Natural killer cell treated with Interleukin-12 subunit alpha and Interleukin-12 subunit beta and Interleukin-15 and Interleukin-18, amount 100 ng/mL, for 72 hours (primary cell): ENCODE measurements at regions not wholly inside any gene's neighbourhood (a gene's known extent, or its start where the extent isn't known, plus 50 kb on each side); places are given as distances from the start of the nearest gene placed in this dataset.
"Not testable (repeated sequence)": the region's sequence is repeated elsewhere in the genome, so short reads cannot be mapped to it uniquely, and the experiment has no call there.

Source experiments
- ATAC-seq, 2 donors: fragments of 150-1000 bp; cut with Tn5 transposase in 1 of 2; sonication (Bioruptor Pico), chemical (Tn5 transposase) in 1 of 2; 2 replicates each; pipeline ENCODE4 v1.10.0; 2021
- DNase-seq: peaks from one replicate; pipeline ENCODE4 v3.0.0; 2022; ENCODE audit warnings: low spot score
- H3K27ac Mint-ChIP-seq, 2 donors: 1 replicate in 1 of 2; 2 replicates in 1 of 2; pipeline ENCODE4 v1.8.0; 2022; ENCODE audit warnings: mixed read lengths in 2 of 2, mild to moderate bottlenecking in 1 of 2, moderate library complexity in 1 of 2
- H3K27me3 Mint-ChIP-seq, 2 donors: 1 replicate in 1 of 2; 2 replicates in 1 of 2; pipeline ENCODE4 v1.8.0; 2022; ENCODE audit warnings: mixed read lengths in 2 of 2
- H3K36me3 Mint-ChIP-seq: one replicate; pipeline ENCODE4 v1.8.0; 2022; ENCODE audit warnings: mixed read lengths
- H3K4me1 Mint-ChIP-seq, 2 donors: 1 replicate in 1 of 2; 2 replicates in 1 of 2; pipeline ENCODE4 v1.8.0; 2022; ENCODE audit warnings: low read depth in 2 of 2, mixed read lengths in 2 of 2, mild to moderate bottlenecking in 1 of 2
- H3K4me3 Mint-ChIP-seq: one replicate; pipeline ENCODE4 v1.8.0; 2022; ENCODE audit warnings: mixed read lengths
- H3K9me3 Mint-ChIP-seq: 2 replicates; pipeline ENCODE4 v1.8.0; 2022; ENCODE audit warnings: mixed read lengths

DNA sequence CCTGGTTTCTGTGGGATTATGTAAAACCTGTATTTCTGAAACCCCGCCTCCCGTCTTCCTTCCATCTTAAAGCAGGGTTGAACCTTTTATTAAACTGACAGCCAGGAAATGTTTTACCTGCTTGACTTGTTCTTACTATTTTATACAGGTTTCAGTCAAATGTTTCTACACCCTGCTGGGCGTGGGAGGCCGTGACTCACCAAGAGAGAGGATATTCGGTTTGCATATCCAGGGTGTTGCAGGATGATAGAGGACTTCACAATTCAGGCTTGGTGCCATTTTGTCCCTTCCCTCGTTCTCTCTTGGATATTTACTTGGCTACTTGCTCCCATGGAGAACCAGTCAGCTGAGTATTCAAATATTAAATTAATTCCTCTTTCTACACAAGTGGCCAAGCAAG is 69.7 kb downstream of the ARF6 start:
- H3K9me3 Mint-ChIP-seq: no peaks in the 10 kb centered on the region
- no peaks in the 10 kb centered on the region for H3K36me3 Mint-ChIP-seq
- no peak overlapping the region for H3K4me3 Mint-ChIP-seq
- H3K27me3 Mint-ChIP-seq: no peaks in the 10 kb centered on the region
- no peak overlapping the region for H3K27ac Mint-ChIP-seq
- no peak for ATAC-seq
- H3K4me1 Mint-ChIP-seq: peaks cover 6 to 21% of the 10 kb centered on the region in 2 donors
- DNase-seq: no peak

DNA sequence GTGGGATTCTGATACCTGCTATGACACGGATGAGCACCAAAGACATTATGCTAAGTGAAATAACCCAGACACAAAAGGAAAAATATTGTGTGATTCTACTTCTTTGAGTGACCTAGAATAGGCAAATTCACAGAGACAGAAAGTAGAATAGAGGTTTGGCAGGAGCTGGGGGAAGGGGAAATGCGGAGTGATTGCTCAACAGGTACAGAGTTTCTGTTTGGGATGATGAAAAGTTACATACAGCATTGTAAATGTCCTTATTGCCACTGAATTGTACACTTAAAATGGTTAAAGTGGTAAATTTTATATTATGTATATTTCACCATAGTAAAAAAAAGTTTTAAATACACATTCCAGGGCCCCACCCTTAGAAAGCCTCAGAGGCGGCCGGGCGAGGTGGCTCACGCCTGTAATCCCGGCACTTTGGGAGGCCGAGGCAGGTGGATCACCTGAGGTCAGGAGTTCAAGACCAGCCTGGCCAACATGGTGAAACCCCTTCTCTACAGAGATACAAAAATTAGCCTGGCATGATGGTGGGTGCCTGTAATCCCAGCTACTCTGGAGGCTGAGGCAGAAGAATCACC is 72.3 kb downstream of the ARF6 start:
- not testable (repeated sequence) for H3K9me3 Mint-ChIP-seq, H3K36me3 Mint-ChIP-seq, H3K4me3 Mint-ChIP-seq, DNase-seq, ATAC-seq, H3K27me3 Mint-ChIP-seq
- Mint-ChIP-seq H3K27ac (peak overlapping the region in 1 of 2 donors; percentile 40), H3K4me1 (peaks cover 6 to 24% of the 10 kb centered on the region in 2 donors)

DNA sequence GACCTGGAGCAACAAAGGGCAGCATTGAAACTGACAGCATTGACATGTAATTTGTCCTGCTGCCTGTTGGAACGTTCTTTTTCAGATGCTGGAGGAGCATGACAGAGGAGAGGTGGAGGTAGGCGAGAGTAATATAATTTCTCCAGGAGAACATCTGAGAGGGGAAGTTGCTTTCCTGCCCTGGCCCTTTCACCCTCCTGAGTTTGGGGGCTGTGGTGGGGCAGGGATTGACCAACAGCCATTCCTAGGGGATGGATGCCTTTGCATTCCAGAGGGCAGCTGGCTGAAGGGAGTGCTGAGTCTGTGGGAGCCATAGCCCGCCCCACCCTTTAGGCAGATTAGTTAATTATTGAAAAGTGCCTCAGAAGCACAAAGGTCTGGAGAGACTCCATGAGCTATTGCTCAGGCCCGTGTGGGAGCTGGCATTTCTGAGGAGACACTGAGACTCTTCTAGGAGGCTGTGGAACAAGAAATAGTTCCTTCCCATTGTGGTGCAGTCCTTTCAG is 73.5 kb downstream of the ARF6 start:
- no peak overlapping the region for H3K4me3 Mint-ChIP-seq

DNA sequence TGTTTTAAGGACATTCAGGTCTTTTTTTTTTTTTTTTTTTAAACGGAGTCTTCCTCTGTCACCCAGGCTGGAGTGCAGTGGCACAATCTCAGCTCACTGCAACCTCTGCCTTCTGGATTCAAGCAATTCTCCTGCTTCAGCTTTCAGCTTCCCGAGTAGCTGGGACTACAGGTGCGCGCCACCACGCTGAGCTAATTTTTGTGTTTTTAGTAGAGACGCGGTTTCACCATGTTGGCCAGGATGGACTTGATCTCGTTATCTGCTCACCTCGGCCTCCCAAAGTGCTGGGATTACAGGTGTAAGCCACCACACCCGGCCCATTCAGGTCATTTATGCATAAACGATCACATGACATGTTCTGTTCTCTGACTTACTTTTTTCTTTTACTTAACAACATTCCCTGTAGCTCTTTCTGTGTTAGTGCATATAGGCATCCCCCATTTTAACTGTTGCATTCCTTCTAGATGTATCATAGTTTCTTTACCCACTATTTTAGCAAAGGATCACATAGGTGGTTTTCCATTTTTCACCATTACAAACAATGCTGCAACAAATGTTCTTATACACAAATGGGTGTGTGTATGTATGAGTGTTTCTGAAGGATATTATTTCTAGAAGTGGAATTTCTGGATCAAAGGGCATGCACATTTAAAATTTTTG is 74.2 kb downstream of the ARF6 start:
- Mint-ChIP-seq H3K9me3 (no peaks in the 10 kb centered on the region), H3K36me3 (no peaks in the 10 kb centered on the region), H3K27ac (no peak overlapping the region), H3K4me3 (no peak overlapping the region), H3K27me3 (no peaks in the 10 kb centered on the region), H3K4me1 (peaks cover 23 to 36% of the 10 kb centered on the region in 2 donors)
- no peak for DNase-seq
- ATAC-seq: no peak

More for the DNA sequence above, 73.5 kb downstream of the ARF6 start:
- DNase-seq: no peak
- H3K36me3 Mint-ChIP-seq: no peaks in the 10 kb centered on the region
- H3K9me3 Mint-ChIP-seq: no peaks in the 10 kb centered on the region
- peaks cover 15 to 32% of the 10 kb centered on the region in 2 donors for H3K4me1 Mint-ChIP-seq
- no peaks in the 10 kb centered on the region for H3K27me3 Mint-ChIP-seq
- no peak for ATAC-seq
- H3K27ac Mint-ChIP-seq: no peak overlapping the region

DNA sequence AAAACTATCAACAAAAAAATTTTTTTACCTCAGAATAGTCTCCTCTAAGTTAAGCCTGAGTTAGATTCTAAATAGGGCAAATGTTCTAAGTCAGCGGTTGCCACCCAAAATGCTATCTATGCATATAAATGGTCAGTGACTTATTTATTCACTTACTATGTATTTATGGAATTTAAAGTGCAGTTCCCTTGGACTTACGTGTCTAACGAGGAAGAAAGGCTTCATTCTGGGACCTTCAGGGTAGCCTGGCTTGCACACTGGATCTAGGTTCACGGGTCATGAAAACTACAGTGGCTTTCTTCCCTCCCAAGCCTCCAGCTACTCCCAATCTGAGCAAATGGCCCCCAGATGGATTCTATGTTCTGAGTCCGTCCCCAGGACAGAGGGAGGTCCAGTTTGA is 77.1 kb downstream of the ARF6 start:
- no peak for DNase-seq
- Mint-ChIP-seq H3K27ac (peak overlapping the region; percentile 98 to 99), H3K4me3 (no peak overlapping the region), H3K36me3 (no peaks in the 10 kb centered on the region), H3K27me3 (no peaks in the 10 kb centered on the region), H3K4me1 (peaks cover 29 to 33% of the 10 kb centered on the region in 2 donors), H3K9me3 (no peaks in the 10 kb centered on the region)
- no peak for ATAC-seq

DNA sequence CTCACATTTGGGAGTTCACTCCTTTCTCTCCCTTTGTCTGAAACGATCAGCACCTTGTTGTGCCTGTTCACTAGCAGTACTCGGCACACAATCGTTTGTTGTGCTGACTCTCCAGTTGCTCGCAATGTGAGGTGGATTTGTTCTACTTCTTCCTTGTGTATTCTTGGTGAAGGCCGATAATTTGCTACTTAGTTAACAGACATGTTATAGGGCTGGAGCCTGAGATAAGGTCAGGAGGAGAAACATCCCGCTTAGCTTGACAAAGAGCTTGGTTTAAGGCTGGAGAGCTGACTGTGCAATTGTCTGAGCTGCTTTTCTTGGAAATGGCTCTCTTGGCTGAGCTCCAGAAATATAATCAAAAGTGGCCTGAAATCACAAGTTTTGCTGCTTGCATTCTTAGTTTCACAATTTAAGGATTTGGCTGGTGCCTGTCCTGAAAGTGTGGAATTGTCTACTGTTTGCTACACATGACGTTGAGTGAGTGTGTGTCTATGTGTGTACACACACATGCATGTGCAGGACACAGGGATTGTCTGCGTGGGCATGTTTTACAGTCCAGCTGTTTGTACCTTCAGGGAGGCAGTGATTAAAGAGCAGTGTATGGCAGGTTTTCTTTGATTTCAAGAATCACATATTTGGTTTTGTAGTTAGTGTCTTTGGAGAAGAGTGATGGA is 77.7 kb downstream of the ARF6 start:
- peak in 1 of 2 donors; percentile 36 for ATAC-seq
- no peaks in the 10 kb centered on the region for H3K27me3 Mint-ChIP-seq
- peaks cover 28 to 32% of the 10 kb centered on the region in 2 donors for H3K4me1 Mint-ChIP-seq
- peak overlapping the region; percentile 98 to 99 for H3K27ac Mint-ChIP-seq
- DNase-seq: no peak
- H3K4me3 Mint-ChIP-seq: peak overlapping the region; percentile 96
- no peaks in the 10 kb centered on the region for H3K9me3 Mint-ChIP-seq
- H3K36me3 Mint-ChIP-seq: no peaks in the 10 kb centered on the region

DNA sequence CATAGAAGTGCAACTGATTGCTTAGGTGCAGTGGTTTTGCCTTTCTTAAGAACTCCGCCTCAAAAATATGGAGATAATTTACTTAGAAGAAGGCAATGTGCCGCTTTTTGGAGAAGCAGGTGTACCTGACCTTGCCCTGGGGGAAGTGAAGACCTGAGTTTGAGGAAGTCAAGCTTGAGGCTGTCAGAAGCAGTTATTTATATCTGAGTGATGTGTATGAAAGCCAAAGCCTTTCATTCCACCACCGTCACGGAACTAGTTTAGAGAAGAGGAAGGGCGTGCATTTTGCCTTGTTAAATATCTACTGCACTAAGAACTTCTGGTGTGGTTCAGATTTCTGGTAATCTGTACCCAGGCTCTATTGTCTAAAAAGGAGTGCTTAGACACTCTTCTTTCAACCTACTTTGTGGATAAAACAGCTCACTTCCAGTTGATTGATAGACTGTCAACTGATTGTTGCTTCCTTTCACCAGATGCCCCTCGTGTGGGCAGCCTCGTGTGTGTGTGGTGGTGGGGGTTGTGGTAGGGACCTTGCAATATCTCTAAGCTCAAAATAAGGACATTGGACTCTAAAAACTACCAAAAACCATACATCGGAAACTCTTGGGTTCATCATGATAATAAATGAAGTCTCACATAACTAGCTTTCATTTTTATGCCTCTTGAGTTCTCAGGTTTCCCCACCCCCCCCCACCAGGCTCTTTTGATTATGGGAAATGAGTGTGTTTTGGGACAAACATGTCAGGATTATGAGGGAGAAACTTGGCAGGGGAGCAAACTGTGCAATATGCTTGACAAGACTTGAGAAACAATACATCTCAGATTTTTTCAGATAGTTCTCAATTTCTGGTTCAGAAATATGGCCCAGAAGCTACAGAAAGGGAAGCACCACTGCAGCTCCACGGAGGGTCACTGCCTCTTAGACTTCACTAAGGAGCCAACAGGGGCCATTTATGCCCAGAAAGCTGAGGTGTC is 78.6 kb downstream of the ARF6 start:
- Mint-ChIP-seq H3K4me3 (peak overlapping the region; percentile 96), H3K9me3 (no peaks in the 10 kb centered on the region), H3K36me3 (no peaks in the 10 kb centered on the region), H3K4me1 (peaks cover 32% of the 10 kb centered on the region in 2 donors), H3K27ac (peak overlapping the region; percentile 98 to 99), H3K27me3 (no peaks in the 10 kb centered on the region)
- DNase-seq: no peak
- peak; percentile 59 to 60 for ATAC-seq

DNA sequence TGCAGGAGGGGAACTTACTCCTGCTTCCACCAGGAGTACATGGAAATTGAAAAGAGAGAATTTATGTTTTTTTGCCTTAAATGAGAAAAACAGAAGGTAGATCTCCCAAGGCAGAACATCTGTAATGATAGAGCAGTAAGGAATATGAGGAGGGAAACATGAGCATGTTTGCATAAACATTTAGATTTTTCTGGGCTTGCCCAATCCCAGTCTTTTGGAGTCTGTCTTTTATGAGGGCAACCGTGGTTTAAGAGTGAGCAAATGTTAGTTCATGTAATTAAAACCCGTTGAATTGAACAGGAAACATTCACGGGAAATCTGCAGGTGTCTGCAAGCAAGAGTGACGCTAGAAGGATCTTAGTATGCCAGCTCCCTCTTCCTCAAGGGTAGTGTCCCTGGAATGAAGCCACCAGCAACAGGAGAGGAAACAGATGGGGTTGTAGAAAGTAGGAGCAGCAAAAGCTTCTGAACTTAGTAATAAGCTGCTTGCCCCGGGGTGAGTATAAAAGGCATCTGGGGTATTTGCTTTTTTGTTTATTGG is 79.3 kb downstream of the ARF6 start:
- H3K9me3 Mint-ChIP-seq: no peaks in the 10 kb centered on the region
- no peaks in the 10 kb centered on the region for H3K27me3 Mint-ChIP-seq
- DNase-seq (no peak), ATAC-seq (peak in 1 of 2 donors; percentile 11)
- H3K36me3 Mint-ChIP-seq: no peaks in the 10 kb centered on the region
- peaks cover 32 to 36% of the 10 kb centered on the region in 2 donors for H3K4me1 Mint-ChIP-seq
- H3K4me3 Mint-ChIP-seq: peak overlapping the region; percentile 96
- H3K27ac Mint-ChIP-seq: peak overlapping the region; percentile 98 to 99

DNA sequence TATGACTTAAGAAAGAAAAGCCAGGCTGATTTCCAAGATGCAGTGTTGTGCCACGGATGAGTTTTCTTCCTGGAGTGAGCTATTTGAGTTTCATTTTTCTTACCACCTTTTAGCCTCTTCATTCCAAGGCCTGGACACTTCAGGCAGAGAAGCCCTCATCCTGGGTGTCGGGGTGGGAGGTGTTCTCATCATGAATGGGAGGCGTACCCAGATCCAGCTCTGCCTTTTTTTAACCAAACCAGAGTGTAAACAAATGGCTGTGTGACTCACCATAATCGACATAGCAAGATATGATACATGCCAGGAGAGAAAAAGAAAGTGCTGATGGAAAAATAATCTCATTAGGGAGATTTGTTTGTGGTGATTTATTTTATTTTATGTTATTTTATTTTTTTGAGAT is 79.9 kb downstream of the ARF6 start:
- Mint-ChIP-seq H3K36me3 (no peaks in the 10 kb centered on the region), H3K27ac (peak overlapping the region; percentile 98 to 99), H3K27me3 (no peaks in the 10 kb centered on the region), H3K4me3 (peak overlapping the region; percentile 96), H3K4me1 (peaks cover 32 to 42% of the 10 kb centered on the region in 2 donors), H3K9me3 (no peaks in the 10 kb centered on the region)
- ATAC-seq: peak; percentile 70 to 75
- DNase-seq: no peak

DNA sequence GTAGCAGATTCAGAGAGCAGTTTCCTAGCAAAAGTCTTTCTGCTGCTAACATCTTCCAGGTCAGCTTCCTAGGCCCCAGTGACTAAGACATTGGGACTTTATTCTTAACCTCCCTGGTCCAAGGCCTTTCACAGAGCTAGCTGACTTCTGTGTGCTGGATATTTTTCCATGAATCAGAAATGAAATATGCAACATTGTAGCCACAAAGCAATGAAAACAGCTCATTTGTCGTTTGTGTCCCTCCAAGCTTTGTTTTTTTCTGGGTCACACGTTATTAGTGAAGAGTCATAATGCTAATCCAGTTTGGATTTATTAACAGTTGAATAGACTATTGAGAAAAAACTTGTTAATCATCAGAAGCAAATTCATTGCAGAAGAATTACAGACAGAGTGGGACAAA is 82.4 kb downstream of the ARF6 start:
- H3K36me3 Mint-ChIP-seq: no peaks in the 10 kb centered on the region
- no peak overlapping the region for H3K4me3 Mint-ChIP-seq
- H3K4me1 Mint-ChIP-seq: peaks cover 38 to 44% of the 10 kb centered on the region in 2 donors
- DNase-seq: no peak
- ATAC-seq: no peak
- H3K9me3 Mint-ChIP-seq: no peaks in the 10 kb centered on the region
- H3K27ac Mint-ChIP-seq: peak overlapping the region in 1 of 2 donors; percentile 81
- no peaks in the 10 kb centered on the region for H3K27me3 Mint-ChIP-seq

DNA sequence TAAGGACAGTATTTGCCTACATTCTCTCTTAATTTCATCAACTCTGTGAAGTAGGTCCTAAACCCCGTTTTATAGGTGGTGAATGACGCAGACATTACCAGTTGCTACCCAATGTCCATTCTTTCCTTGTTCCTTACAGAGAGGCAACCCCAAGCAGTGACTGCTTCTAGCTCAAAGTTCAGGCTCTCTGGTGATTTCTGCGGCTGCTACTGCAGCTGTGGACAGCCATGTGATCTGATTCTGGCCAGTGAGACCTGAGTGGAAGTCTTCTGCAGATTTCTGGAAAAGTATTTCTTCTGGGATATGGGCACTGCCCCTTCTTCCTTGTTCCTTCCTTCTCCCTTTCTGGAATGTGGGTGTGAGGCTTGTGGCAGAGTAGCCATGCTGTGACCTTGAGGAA is 82.9 kb downstream of the ARF6 start:
- ATAC-seq (no peak), DNase-seq (no peak)
- H3K36me3 Mint-ChIP-seq: no peaks in the 10 kb centered on the region
- H3K4me3 Mint-ChIP-seq: no peak overlapping the region
- H3K27me3 Mint-ChIP-seq: no peaks in the 10 kb centered on the region
- H3K4me1 Mint-ChIP-seq: peaks cover 34 to 39% of the 10 kb centered on the region in 2 donors
- peak overlapping the region in 1 of 2 donors; percentile 81 for H3K27ac Mint-ChIP-seq
- H3K9me3 Mint-ChIP-seq: no peaks in the 10 kb centered on the region

DNA sequence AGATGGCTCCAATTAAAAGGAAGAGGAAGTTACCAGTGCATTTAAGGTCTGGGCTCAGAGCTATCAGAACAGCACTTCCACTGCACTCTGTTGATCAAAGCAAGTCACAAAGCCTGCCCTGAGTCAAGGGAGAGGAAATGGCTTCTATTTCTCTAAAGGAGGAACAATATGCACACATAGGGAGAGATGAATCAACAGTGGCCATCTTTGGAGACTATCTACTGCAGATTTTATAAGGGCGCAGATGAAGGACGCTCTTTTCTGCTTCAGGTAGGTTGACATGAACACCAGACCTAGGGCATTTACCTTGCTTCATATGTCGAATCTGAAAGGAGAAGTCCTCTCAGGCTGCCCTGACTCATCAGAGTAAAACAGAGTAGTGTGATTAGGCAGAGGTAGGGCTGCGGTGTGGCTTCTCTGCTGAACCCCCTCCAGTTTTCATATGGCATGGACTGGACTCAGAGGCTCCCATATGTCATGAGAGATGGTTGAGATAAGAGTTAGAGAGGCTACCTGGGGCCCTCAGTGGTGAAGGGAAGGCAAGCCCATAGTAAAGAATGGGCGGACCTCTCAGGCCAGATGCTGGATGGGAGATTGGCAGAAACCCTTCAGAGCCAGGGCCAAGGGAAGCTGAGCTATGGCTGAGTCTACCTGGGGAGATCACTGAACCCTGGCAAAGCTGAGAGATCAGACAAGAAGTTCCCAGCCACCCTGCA is 84.4 kb downstream of the ARF6 start:
- ATAC-seq: peak in 1 of 2 donors; percentile 50
- Mint-ChIP-seq H3K27me3 (no peaks in the 10 kb centered on the region), H3K36me3 (no peaks in the 10 kb centered on the region), H3K9me3 (no peaks in the 10 kb centered on the region), H3K4me1 (peaks cover 24 to 29% of the 10 kb centered on the region in 2 donors), H3K4me3 (no peak overlapping the region), H3K27ac (peak overlapping the region in 1 of 2 donors; percentile 81)
- no peak for DNase-seq
